Endothelial cell of umbilical vein (primary cell): ENCODE measurements at regions not wholly inside any gene's neighbourhood (a gene's known extent, or its start where the extent isn't known, plus 50 kb on each side); places are given as distances from the start of the nearest gene placed in this dataset.

ENCODE experiments used
- BruUV-seq: library from RNA; stranded (reverse); fragments of 400-500 nt; replicated peaks from 2 replicates; lab custom pipeline; 2021; lab: Mats Ljungman, UMichigan
- CTCF ChIA-PET: fragments of 300-600, 350-600 bp; sonication (Branson Sonifier 250); formaldehyde crosslinking; loops from one replicate; lab custom pipeline; 2021; ENCODE audit warnings: antibody characterized with exemption, inconsistent platforms; lab: Charles Lee
- POLR2A ChIA-PET: fragments of 300-600, 350-600 bp; sonication (Branson Sonifier 250); formaldehyde crosslinking; loops from one replicate; lab custom pipeline; 2021; ENCODE audit warnings: antibody characterized with exemption, inconsistent platforms; lab: Charles Lee
- DNase-seq: peaks from one replicate; pipeline ENCODE4 v3.0.0-alpha.2; 2011; ENCODE audit warnings: low read depth, low spot score
- FAIRE-seq: peaks from 2 replicates; lab custom pipeline; 2011; peaks lifted over from hg19 to GRCh38; lab: Jason Lieb, UNC
- H2AFZ ChIP-seq: 2 replicates; pipeline ENCODE4 v1.6.0; 2012; ENCODE audit warnings: low read depth, low read length, control low read depth, inconsistent platforms
- H3K27ac ChIP-seq: 2 replicates; pipeline ENCODE4 v1.5.1; 2011; ENCODE audit warnings: low read depth, mild to moderate bottlenecking, control low read depth, low read length, moderate library complexity; ENCODE audit not compliant: insufficient read depth
- H3K27me3 ChIP-seq, 2 experiments: 2 replicates each; pipeline versions ENCODE4 v1.6.0 to v1.6.1; 2011; ENCODE audit warnings: low read length in 2 of 2, mixed read lengths in 1 of 2; ENCODE audit not compliant: control insufficient read depth in 2 of 2, insufficient read depth in 2 of 2
- H3K36me3 ChIP-seq, 2 experiments: 2 replicates in 1 of 2; 3 replicates in 1 of 2; pipeline ENCODE4 v1.5.1; 2011; ENCODE audit warnings: low read length in 2 of 2, mild to moderate bottlenecking in 1 of 2, moderate library complexity in 1 of 2; ENCODE audit not compliant: control insufficient read depth in 2 of 2, insufficient read depth in 2 of 2; ENCODE audit errors: extremely low read depth in 1 of 2
- H3K4me1 ChIP-seq: 3 replicates; pipeline ENCODE4 v1.5.1; 2011; ENCODE audit warnings: mild to moderate bottlenecking, low read length; ENCODE audit not compliant: control insufficient read depth, insufficient read depth; ENCODE audit errors: extremely low read depth
- H3K4me2 ChIP-seq: 2 replicates; pipeline ENCODE4 v1.6.1; 2011; ENCODE audit warnings: low read length, control low read depth, mixed read lengths; ENCODE audit not compliant: insufficient read depth
- H3K4me3 ChIP-seq, 3 experiments: fragments of 200-600 bp in 1 of 3; sonication (generic), shearing (Covaris generic) in 1 of 3; replicated peaks in 1 of 3; 2 replicates each; pipeline ENCODE4 v1.5.1; 2011 to 2016; ENCODE audit warnings: control low read depth in 3 of 3, low read length in 3 of 3, mild to moderate bottlenecking in 2 of 3, inconsistent platforms in 1 of 3, low read depth in 1 of 3, moderate library complexity in 1 of 3; ENCODE audit not compliant: insufficient read depth in 1 of 3
- H3K79me2 ChIP-seq: 2 replicates; pipeline ENCODE4 v1.6.0; 2012; ENCODE audit warnings: low read length, inconsistent platforms; ENCODE audit not compliant: control insufficient read depth, insufficient read depth
- H3K9ac ChIP-seq: replicated peaks from 2 replicates; pipeline ENCODE3; 2011; ENCODE audit warnings: low read length, control low read depth; ENCODE audit not compliant: insufficient read depth; ENCODE audit errors: extremely low read depth
- H3K9me1 ChIP-seq: replicated peaks from 3 replicates; pipeline ENCODE4 v1.6.0; 2011; ENCODE audit warnings: mild to moderate bottlenecking, low read length; ENCODE audit not compliant: control insufficient read depth, insufficient read depth; ENCODE audit errors: extremely low read depth
- H3K9me3 ChIP-seq: replicated peaks from 2 replicates; pipeline ENCODE4 v1.5.1; 2012; ENCODE audit warnings: low read length, inconsistent platforms; ENCODE audit not compliant: control insufficient read depth, insufficient read depth
- H4K20me1 ChIP-seq: replicated peaks from 2 replicates; pipeline ENCODE3; 2011; ENCODE audit warnings: mild to moderate bottlenecking, low read length; ENCODE audit not compliant: control insufficient read depth, insufficient read depth; ENCODE audit errors: extremely low read depth
- JUN ChIP-seq: IDR thresholded peaks from 2 replicates; pipeline ENCODE4 v1.6.1; 2011; ENCODE audit warnings: borderline replicate concordance, low read depth; ENCODE audit not compliant: insufficient read length, insufficient read depth
- dilution Hi-C: fragments of 300-500 bp; cut with MboI; formaldehyde crosslinking; loops from one replicate; pipeline ENCODE4 v1.15.0; 2019; ENCODE audit warnings: low sequenced_read_pairs; ENCODE audit not compliant: extremely low pct_ligation_motif_present
- intact Hi-C: fragments of 100-400 bp; cut with micrococcal nuclease; formaldehyde crosslinking; loops from one replicate; pipeline ENCODE4 v1.10.0; 2022
- TF ChIP-seq, protein P1 (sequence below), 2 donors: IDR thresholded peaks; 1 replicate in 1 of 2; 2 replicates in 1 of 2; pipeline ENCODE4 v1.5.1; 2011; ENCODE audit warnings: low read length in 2 of 2, mild to moderate bottlenecking in 2 of 2, moderate library complexity in 2 of 2, control low read depth in 1 of 2, inconsistent platforms in 1 of 2, low read depth in 1 of 2; ENCODE audit not compliant: insufficient read depth in 1 of 2; ENCODE audit errors: extremely low read depth in 1 of 2

DNA sequence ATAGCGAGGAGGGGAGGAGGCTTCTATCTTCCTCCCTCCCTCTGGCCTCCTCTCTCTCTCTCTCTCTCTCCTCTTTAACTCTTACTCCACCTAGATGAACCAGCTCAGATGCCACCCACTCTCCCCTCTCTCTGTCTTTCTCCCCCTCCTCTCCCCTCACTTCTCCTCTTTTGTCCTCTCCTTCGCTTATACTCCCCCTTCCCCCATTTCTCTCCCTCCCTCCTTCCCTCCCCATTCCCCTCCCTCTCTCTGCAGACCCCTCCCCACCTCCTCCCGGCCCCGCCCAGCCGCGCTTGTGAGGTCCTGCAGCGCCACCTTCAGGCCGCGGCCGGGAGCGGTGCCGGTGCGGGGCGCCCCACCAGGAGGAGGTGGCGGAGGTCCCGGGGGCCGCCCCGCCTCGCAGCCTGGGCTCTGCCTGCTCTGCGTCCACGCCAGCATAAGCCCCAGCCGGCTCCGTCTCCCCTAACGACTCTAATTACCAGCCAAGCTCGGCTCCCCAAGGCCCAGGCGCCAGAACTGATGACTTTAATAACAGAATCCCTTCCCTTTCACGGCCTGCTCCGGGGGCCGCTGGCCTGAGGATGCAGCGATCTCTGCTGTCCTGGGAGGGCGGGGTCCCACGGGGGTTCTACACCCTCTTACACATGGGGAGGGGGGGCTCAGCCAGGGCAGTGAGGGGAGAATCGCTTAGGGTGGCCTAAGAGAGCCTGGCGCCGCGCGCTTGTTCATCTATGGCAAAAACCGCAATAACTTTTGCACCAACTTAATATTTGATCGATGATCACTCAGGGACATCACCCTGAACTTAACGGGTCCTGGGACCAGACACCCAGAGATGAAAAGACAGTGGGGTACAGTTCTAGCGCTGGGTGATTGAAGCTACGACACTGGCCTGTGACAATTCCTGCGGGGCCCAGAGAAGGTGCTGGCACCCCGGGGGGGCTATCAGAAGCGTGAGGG lies 637.3 kb downstream of the MATN1 start:
- intact Hi-C loops (loop anchor here (1.0 to 2.0 kb wide), 7 partner anchors 111 to 745 kb away; no protein-coding TSS in a partner anchor), dilution Hi-C loops (loop anchor here (25.0 kb wide), 1 partner anchor 849 kb away; the partner anchor contains the start of genes MECR and PTPRU)
- Histone ChIP-seq H3K4me3 (no peak overlapping the region), H3K4me1 (peaks cover 17% of the 10 kb centered on the region), H4K20me1 (no peaks in the 10 kb centered on the region), H3K9me1 (no peaks in the 10 kb centered on the region), H3K27ac (no peak overlapping the region), H3K36me3 (no peaks in the 10 kb centered on the region), H3K9ac (no peak overlapping the region), H3K79me2 (no peaks in the 10 kb centered on the region), H3K9me3 (no peaks in the 10 kb centered on the region), H3K4me2 (no peak overlapping the region), H2AFZ (peak overlapping the region; percentile 40), H3K27me3 (no peaks in the 10 kb centered on the region)
- FAIRE-seq = peak; percentile 38
- no peak for TF ChIP-seq JUN
- TF ChIP-seq, protein P1, sequence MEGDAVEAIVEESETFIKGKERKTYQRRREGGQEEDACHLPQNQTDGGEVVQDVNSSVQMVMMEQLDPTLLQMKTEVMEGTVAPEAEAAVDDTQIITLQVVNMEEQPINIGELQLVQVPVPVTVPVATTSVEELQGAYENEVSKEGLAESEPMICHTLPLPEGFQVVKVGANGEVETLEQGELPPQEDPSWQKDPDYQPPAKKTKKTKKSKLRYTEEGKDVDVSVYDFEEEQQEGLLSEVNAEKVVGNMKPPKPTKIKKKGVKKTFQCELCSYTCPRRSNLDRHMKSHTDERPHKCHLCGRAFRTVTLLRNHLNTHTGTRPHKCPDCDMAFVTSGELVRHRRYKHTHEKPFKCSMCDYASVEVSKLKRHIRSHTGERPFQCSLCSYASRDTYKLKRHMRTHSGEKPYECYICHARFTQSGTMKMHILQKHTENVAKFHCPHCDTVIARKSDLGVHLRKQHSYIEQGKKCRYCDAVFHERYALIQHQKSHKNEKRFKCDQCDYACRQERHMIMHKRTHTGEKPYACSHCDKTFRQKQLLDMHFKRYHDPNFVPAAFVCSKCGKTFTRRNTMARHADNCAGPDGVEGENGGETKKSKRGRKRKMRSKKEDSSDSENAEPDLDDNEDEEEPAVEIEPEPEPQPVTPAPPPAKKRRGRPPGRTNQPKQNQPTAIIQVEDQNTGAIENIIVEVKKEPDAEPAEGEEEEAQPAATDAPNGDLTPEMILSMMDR (IDR thresholded peaks at IDR 0.05; ENCODE audit: extremely low read depth in 1 of 2, insufficient read depth in 1 of 2, low read depth in 1 of 2, low read length in 2 of 2) = peak; percentile 52 to 64
- CTCF ChIA-PET = interaction anchor here (1.1 to 2.9 kb wide), 4 partner anchors 22 to 382 kb away, joined by 3 to 31 read pairs (median 3); no protein-coding TSS in a partner anchor
- no TSS peak for BruUV-seq
- POLR2A ChIA-PET = no interaction called here
- peak; percentile 17 for DNase-seq
